Peyer's patch (tissue), 4 donors: ENCODE measurements at regions not wholly inside any gene's neighbourhood (a gene's known extent, or its start where the extent isn't known, plus 50 kb on each side); places are given as distances from the start of the nearest gene placed in this dataset.

Experiments used
- POLR2A ChIP-seq, 2 donors: fragments of 450-650 bp; IDR thresholded peaks; one replicate each; pipeline ENCODE4 v1.5.1; 2017; ENCODE audit warnings: antibody characterized with exemption in 2 of 2, mild to moderate bottlenecking in 2 of 2, moderate library complexity in 2 of 2
- TF ChIP-seq, protein P1 (sequence below), 6 experiments: fragments of 450-650 bp in 4 of 6; fragments of 200-600 bp in 2 of 6; sonication (generic) in 1 of 6; IDR thresholded peaks; one replicate each; pipeline ENCODE4 v1.5.1; 2017 to 2019; ENCODE audit warnings: antibody characterized with exemption in 6 of 6, mild to moderate bottlenecking in 3 of 6, moderate library complexity in 1 of 6

DNA sequence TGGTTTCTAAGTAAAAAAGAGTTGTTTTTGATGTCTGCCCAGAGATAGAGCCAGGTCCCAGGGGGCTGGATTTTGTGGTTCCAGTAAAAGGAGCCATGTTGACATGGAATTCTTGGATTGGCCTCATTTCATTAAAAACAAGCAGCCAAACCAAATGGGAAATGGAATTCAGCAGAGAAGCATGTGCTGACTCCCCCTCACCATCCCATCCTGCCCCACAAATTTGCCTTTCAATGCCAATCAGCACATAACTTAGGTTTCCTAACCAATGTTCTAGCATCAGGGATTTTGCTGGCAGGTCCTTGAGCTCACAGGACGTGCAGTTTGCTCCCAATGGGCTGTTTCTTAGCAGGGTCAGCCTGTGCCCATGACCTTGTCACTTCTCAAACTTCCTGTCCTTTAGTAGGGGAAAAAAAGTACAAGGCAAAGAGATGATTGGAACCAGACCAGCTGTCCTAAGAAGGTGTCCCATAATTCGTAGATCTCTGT lies 101.5 kb upstream of the GADD45A start:
- TF ChIP-seq, protein P1, sequence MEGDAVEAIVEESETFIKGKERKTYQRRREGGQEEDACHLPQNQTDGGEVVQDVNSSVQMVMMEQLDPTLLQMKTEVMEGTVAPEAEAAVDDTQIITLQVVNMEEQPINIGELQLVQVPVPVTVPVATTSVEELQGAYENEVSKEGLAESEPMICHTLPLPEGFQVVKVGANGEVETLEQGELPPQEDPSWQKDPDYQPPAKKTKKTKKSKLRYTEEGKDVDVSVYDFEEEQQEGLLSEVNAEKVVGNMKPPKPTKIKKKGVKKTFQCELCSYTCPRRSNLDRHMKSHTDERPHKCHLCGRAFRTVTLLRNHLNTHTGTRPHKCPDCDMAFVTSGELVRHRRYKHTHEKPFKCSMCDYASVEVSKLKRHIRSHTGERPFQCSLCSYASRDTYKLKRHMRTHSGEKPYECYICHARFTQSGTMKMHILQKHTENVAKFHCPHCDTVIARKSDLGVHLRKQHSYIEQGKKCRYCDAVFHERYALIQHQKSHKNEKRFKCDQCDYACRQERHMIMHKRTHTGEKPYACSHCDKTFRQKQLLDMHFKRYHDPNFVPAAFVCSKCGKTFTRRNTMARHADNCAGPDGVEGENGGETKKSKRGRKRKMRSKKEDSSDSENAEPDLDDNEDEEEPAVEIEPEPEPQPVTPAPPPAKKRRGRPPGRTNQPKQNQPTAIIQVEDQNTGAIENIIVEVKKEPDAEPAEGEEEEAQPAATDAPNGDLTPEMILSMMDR (IDR thresholded peaks at IDR 0.05): no peak
- TF ChIP-seq POLR2A (IDR thresholded peaks at IDR 0.05): no peak
